ENCODE measurements at regions not wholly inside any gene's neighbourhood (a gene's known extent, or its start where the extent isn't known, plus 50 kb on each side); places are given as distances from the start of the nearest gene placed in this dataset.

DNA sequence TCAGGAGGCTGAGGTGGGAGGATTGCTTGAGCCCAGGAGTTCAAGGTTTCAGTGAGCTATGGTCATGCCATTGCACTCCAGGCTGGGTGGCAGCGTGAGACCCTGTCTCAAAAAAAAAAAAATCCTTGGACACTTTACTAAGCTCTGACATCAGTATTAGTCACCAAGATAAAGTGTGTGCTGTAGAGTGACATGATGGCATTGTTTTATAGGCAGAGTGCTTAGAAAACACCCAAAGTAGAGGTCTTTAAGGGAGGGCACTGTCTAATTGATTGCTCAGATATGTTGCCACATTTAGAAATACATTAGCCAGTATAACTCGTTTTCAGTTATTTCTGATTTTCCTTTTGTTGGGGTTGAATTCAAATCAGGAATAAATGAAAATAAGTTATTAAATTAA lies 235.9 kb downstream of the REEP3 start:
- TF ChIP-seq NANOG (IDR thresholded peaks at IDR 0.05; ENCODE audit: borderline replicate concordance) (no peak), EZH2 (IDR thresholded peaks at IDR 0.05; ENCODE audit: low read depth, unreplicated experiment) (no peak), EZH2phosphoT487 (IDR thresholded peaks at IDR 0.05; ENCODE audit: unreplicated experiment) (no peak), ZNF114 (CRISPR knock-in tag; IDR thresholded peaks at IDR 0.05) (no peak), POLR2AphosphoS5 (IDR thresholded peaks at IDR 0.05; ENCODE audit: low read depth) (no peak), STAT1 (IDR thresholded peaks at IDR 0.05; ENCODE audit: unreplicated experiment) (no peak), CREB1 (CRISPR knock-in tag; IDR thresholded peaks at IDR 0.05; ENCODE audit: low read depth) (no peak)
- TF ChIP-seq, protein P1, sequence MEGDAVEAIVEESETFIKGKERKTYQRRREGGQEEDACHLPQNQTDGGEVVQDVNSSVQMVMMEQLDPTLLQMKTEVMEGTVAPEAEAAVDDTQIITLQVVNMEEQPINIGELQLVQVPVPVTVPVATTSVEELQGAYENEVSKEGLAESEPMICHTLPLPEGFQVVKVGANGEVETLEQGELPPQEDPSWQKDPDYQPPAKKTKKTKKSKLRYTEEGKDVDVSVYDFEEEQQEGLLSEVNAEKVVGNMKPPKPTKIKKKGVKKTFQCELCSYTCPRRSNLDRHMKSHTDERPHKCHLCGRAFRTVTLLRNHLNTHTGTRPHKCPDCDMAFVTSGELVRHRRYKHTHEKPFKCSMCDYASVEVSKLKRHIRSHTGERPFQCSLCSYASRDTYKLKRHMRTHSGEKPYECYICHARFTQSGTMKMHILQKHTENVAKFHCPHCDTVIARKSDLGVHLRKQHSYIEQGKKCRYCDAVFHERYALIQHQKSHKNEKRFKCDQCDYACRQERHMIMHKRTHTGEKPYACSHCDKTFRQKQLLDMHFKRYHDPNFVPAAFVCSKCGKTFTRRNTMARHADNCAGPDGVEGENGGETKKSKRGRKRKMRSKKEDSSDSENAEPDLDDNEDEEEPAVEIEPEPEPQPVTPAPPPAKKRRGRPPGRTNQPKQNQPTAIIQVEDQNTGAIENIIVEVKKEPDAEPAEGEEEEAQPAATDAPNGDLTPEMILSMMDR (conservative IDR thresholded peaks at IDR 0.05; ENCODE audit: low read depth in 2 of 2): no peak
- TF ChIP-seq, protein P2, sequence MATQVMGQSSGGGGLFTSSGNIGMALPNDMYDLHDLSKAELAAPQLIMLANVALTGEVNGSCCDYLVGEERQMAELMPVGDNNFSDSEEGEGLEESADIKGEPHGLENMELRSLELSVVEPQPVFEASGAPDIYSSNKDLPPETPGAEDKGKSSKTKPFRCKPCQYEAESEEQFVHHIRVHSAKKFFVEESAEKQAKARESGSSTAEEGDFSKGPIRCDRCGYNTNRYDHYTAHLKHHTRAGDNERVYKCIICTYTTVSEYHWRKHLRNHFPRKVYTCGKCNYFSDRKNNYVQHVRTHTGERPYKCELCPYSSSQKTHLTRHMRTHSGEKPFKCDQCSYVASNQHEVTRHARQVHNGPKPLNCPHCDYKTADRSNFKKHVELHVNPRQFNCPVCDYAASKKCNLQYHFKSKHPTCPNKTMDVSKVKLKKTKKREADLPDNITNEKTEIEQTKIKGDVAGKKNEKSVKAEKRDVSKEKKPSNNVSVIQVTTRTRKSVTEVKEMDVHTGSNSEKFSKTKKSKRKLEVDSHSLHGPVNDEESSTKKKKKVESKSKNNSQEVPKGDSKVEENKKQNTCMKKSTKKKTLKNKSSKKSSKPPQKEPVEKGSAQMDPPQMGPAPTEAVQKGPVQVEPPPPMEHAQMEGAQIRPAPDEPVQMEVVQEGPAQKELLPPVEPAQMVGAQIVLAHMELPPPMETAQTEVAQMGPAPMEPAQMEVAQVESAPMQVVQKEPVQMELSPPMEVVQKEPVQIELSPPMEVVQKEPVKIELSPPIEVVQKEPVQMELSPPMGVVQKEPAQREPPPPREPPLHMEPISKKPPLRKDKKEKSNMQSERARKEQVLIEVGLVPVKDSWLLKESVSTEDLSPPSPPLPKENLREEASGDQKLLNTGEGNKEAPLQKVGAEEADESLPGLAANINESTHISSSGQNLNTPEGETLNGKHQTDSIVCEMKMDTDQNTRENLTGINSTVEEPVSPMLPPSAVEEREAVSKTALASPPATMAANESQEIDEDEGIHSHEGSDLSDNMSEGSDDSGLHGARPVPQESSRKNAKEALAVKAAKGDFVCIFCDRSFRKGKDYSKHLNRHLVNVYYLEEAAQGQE (IDR thresholded peaks at IDR 0.05; ENCODE audit: unreplicated experiment): no peak
- TF ChIP-seq, protein P3, sequence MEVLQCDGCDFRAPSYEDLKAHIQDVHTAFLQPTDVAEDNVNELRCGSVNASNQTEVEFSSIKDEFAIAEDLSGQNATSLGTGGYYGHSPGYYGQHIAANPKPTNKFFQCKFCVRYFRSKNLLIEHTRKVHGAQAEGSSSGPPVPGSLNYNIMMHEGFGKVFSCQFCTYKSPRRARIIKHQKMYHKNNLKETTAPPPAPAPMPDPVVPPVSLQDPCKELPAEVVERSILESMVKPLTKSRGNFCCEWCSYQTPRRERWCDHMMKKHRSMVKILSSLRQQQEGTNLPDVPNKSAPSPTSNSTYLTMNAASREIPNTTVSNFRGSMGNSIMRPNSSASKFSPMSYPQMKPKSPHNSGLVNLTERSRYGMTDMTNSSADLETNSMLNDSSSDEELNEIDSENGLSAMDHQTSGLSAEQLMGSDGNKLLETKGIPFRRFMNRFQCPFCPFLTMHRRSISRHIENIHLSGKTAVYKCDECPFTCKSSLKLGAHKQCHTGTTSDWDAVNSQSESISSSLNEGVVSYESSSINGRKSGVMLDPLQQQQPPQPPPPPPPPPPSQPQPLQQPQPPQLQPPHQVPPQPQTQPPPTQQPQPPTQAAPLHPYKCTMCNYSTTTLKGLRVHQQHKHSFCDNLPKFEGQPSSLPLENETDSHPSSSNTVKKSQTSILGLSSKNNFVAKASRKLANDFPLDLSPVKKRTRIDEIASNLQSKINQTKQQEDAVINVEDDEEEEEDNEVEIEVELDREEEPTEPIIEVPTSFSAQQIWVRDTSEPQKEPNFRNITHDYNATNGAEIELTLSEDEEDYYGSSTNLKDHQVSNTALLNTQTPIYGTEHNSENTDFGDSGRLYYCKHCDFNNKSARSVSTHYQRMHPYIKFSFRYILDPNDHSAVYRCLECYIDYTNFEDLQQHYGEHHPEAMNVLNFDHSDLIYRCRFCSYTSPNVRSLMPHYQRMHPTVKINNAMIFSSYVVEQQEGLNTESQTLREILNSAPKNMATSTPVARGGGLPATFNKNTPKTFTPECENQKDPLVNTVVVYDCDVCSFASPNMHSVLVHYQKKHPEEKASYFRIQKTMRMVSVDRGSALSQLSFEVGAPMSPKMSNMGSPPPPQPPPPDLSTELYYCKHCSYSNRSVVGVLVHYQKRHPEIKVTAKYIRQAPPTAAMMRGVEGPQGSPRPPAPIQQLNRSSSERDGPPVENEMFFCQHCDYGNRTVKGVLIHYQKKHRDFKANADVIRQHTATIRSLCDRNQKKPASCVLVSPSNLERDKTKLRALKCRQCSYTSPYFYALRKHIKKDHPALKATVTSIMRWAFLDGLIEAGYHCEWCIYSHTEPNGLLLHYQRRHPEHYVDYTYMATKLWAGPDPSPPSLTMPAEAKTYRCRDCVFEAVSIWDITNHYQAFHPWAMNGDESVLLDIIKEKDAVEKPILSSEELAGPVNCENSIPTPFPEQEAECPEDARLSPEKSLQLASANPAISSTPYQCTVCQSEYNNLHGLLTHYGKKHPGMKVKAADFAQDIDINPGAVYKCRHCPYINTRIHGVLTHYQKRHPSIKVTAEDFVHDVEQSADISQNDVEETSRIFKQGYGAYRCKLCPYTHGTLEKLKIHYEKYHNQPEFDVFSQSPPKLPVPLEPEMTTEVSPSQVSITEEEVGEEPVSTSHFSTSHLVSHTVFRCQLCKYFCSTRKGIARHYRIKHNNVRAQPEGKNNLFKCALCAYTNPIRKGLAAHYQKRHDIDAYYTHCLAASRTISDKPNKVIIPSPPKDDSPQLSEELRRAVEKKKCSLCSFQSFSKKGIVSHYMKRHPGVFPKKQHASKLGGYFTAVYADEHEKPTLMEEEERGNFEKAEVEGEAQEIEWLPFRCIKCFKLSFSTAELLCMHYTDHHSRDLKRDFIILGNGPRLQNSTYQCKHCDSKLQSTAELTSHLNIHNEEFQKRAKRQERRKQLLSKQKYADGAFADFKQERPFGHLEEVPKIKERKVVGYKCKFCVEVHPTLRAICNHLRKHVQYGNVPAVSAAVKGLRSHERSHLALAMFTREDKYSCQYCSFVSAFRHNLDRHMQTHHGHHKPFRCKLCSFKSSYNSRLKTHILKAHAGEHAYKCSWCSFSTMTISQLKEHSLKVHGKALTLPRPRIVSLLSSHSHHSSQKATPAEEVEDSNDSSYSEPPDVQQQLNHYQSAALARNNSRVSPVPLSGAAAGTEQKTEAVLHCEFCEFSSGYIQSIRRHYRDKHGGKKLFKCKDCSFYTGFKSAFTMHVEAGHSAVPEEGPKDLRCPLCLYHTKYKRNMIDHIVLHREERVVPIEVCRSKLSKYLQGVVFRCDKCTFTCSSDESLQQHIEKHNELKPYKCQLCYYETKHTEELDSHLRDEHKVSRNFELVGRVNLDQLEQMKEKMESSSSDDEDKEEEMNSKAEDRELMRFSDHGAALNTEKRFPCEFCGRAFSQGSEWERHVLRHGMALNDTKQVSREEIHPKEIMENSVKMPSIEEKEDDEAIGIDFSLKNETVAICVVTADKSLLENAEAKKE (CRISPR knock-in tag; IDR thresholded peaks at IDR 0.05): no peak
